Panc1 (cell line): ENCODE measurements at regions not wholly inside any gene's neighbourhood (a gene's known extent, or its start where the extent isn't known, plus 50 kb on each side); places are given as distances from the start of the nearest gene placed in this dataset.

Experiments
- CTCF ChIP-seq: fragments of 450-650 bp; IDR thresholded peaks from 2 replicates; pipeline ENCODE4 v1.5.1; 2017; ENCODE audit warnings: mild to moderate bottlenecking
- POLR2AphosphoS5 ChIP-seq: IDR thresholded peaks from 2 replicates; pipeline ENCODE4 v1.6.1; 2012; ENCODE audit warnings: mild to moderate bottlenecking, low read depth, low read length, moderate library complexity
- REST ChIP-seq, 2 experiments: IDR thresholded peaks; 2 replicates each; pipeline ENCODE4 v1.6.1; 2011 to 2012; ENCODE audit warnings: low read depth in 2 of 2, control low read depth in 1 of 2, low read length in 1 of 2, mild to moderate bottlenecking in 1 of 2, moderate library complexity in 1 of 2; ENCODE audit not compliant: insufficient read depth in 1 of 2
- SIN3A ChIP-seq: IDR thresholded peaks from 2 replicates; pipeline ENCODE4 v1.6.1; 2012; ENCODE audit warnings: low read depth, mild to moderate bottlenecking, low read length, moderate library complexity, borderline replicate concordance; ENCODE audit not compliant: insufficient read depth

- no peak for TF ChIP-seq CTCF
- TF ChIP-seq REST (IDR thresholded peaks at IDR 0.05; ENCODE audit: insufficient read depth in 1 of 2, low read depth in 2 of 2, low read length in 1 of 2), result no peak
- no peak for TF ChIP-seq POLR2AphosphoS5
- no peak for TF ChIP-seq SIN3A
Measured at GRCh38 chr5:6087576-6087975, 290.8 kb downstream of the MED10 start.
